IMR-90 (cell line): ENCODE measurements at regions not wholly inside any gene's neighbourhood (a gene's known extent, or its start where the extent isn't known, plus 50 kb on each side); places are given as distances from the start of the nearest gene placed in this dataset.

ENCODE experiments used
- ATAC-seq: fragments of 200-7000 bp; cut with Tn5 transposase; 2 replicates; pipeline ENCODE4 v1.9.1; 2020; ENCODE audit warnings: low read depth, mild to moderate bottlenecking, moderate library complexity
- BruUV-seq: library from RNA; stranded (reverse); fragments of 400-500 nt; replicated peaks from 2 replicates; lab custom pipeline; 2021; lab: Mats Ljungman, UMichigan
- CTCF ChIA-PET: fragments of 300-600 bp; formaldehyde crosslinking; extraction: SDS; loops from one replicate; lab custom pipeline; 2021; ENCODE audit warnings: antibody characterized with exemption; lab: Yijun Ruan, JAX
- POLR2A ChIA-PET: fragments of 300-600 bp; sonication (Branson Sonifier 250); formaldehyde crosslinking; loops from one replicate; lab custom pipeline; 2022; ENCODE audit warnings: antibody characterized with exemption; ENCODE audit not compliant: unreplicated experiment; lab: Charles Lee
- DNase-seq: peaks from one replicate; pipeline ENCODE4 v3.0.0; 2013
- H2AFZ ChIP-seq: replicated peaks from 2 replicates; pipeline ENCODE3; 2013; ENCODE audit warnings: low read length, mild to moderate bottlenecking; ENCODE audit not compliant: poor library complexity
- H2AK5ac ChIP-seq: 2 replicates; pipeline ENCODE4 v1.6.1; 2013; ENCODE audit warnings: low read depth, low read length, inconsistent platforms
- H2AK9ac ChIP-seq: replicated peaks from 2 replicates; pipeline ENCODE3; 2013; ENCODE audit warnings: mild to moderate bottlenecking, low read depth, low read length, moderate library complexity; ENCODE audit not compliant: poor library complexity
- H2BK120ac ChIP-seq: 2 replicates; pipeline ENCODE4 v1.6.1; 2013; ENCODE audit warnings: low read depth, low read length, inconsistent platforms
- H2BK15ac ChIP-seq: 3 replicates; pipeline ENCODE4 v1.6.1; 2013; ENCODE audit warnings: low read depth, low read length, inconsistent platforms
- H2BK20ac ChIP-seq: 2 replicates; pipeline ENCODE4 v1.6.1; 2013; ENCODE audit warnings: low read depth, mild to moderate bottlenecking, inconsistent platforms, low read length, moderate library complexity
- H2BK5ac ChIP-seq: 2 replicates; pipeline ENCODE4 v1.6.1; 2013; ENCODE audit warnings: mild to moderate bottlenecking, low read depth, low read length, inconsistent platforms; ENCODE audit not compliant: poor library complexity, severe bottlenecking
- H3K14ac ChIP-seq: replicated peaks from 2 replicates; pipeline ENCODE4 v1.6.1; 2013; ENCODE audit warnings: low read depth, low read length, inconsistent platforms
- H3K18ac ChIP-seq: 2 replicates; pipeline ENCODE4 v1.6.1; 2013; ENCODE audit warnings: low read depth, low read length, control low read depth
- H3K23ac ChIP-seq: 2 replicates; pipeline ENCODE4 v1.6.1; 2013; ENCODE audit warnings: low read depth, low read length, inconsistent platforms
- H3K27ac ChIP-seq: 2 replicates; pipeline ENCODE4 v1.5.1; 2013; ENCODE audit warnings: mild to moderate bottlenecking, control low read depth, low read length; ENCODE audit not compliant: insufficient read depth
- H3K27me3 ChIP-seq: 2 replicates; pipeline ENCODE4 v1.6.1; 2013; ENCODE audit warnings: low read length; ENCODE audit not compliant: control insufficient read depth, insufficient read depth
- H3K36me3 ChIP-seq: 2 replicates; pipeline ENCODE4 v1.6.1; 2013; ENCODE audit warnings: low read length, mixed read lengths; ENCODE audit not compliant: control insufficient read depth, insufficient read depth
- H3K4ac ChIP-seq: 2 replicates; pipeline ENCODE4 v1.6.1; 2013; ENCODE audit warnings: low read depth, low read length, inconsistent platforms
- H3K4me1 ChIP-seq: 2 replicates; pipeline ENCODE4 v1.6.1; 2013; ENCODE audit warnings: low read length, mixed read lengths; ENCODE audit not compliant: control insufficient read depth, insufficient read depth
- H3K4me2 ChIP-seq: 2 replicates; pipeline ENCODE4 v1.6.1; 2013; ENCODE audit warnings: low read depth, mild to moderate bottlenecking, control low read depth, low read length, moderate library complexity
- H3K4me3 ChIP-seq: 2 replicates; pipeline ENCODE4 v1.5.1; 2013; ENCODE audit warnings: low read depth, mild to moderate bottlenecking, control low read depth, low read length, moderate library complexity; ENCODE audit not compliant: insufficient read depth
- H3K56ac ChIP-seq: 2 replicates; pipeline ENCODE4 v1.6.1; 2013; ENCODE audit warnings: low read length, inconsistent platforms; ENCODE audit not compliant: insufficient read depth; ENCODE audit errors: extremely low read depth
- H3K79me1 ChIP-seq, 2 experiments: 2 replicates each; pipeline ENCODE4 v1.6.1; 2013; ENCODE audit warnings: low read length in 2 of 2, inconsistent platforms in 1 of 2, low read depth in 1 of 2
- H3K9ac ChIP-seq: 2 replicates; pipeline ENCODE4 v1.6.1; 2013; ENCODE audit warnings: low read depth, low read length, control low read depth
- H3K9me1 ChIP-seq: 2 replicates; pipeline ENCODE4 v1.6.1; 2013; ENCODE audit warnings: low read length, inconsistent platforms; ENCODE audit not compliant: insufficient read depth
- H3K9me3 ChIP-seq: 2 replicates; pipeline ENCODE4 v1.6.1; 2013; ENCODE audit warnings: low read length; ENCODE audit not compliant: control insufficient read depth, insufficient read depth
- H4K20me1 ChIP-seq: 2 replicates; pipeline ENCODE4 v1.6.1; 2013; ENCODE audit warnings: low read length, inconsistent platforms; ENCODE audit not compliant: insufficient read depth
- H4K5ac ChIP-seq: 2 replicates; pipeline ENCODE4 v1.6.1; 2013; ENCODE audit warnings: mild to moderate bottlenecking, low read depth, low read length, control low read depth
- H4K8ac ChIP-seq, 2 experiments: 2 replicates each; pipeline ENCODE4 v1.6.1; 2013; ENCODE audit warnings: low read depth in 2 of 2, low read length in 2 of 2, control low read depth in 1 of 2, inconsistent platforms in 1 of 2
- H4K91ac ChIP-seq: 2 replicates; pipeline ENCODE4 v1.6.1; 2013; ENCODE audit warnings: low read depth, low read length, inconsistent platforms; ENCODE audit not compliant: insufficient read depth
- BHLHE40 ChIP-seq: fragments of 150-350 bp; IDR thresholded peaks from 2 replicates; pipeline ENCODE4 v1.6.1; 2016; ENCODE audit warnings: mild to moderate bottlenecking, low read depth, low read length
- CEBPB ChIP-seq: IDR thresholded peaks from 2 replicates; pipeline ENCODE4 v1.6.1; 2012; ENCODE audit warnings: low read depth, low read length, improper control_type of control experiment
- FOS ChIP-seq: fragments of 150-350 bp; IDR thresholded peaks from 2 replicates; pipeline ENCODE4 v1.6.1; 2016; ENCODE audit warnings: low read depth, low read length
- MXI1 ChIP-seq: IDR thresholded peaks from 2 replicates; pipeline ENCODE4 v1.6.1; 2012; ENCODE audit warnings: low read depth, mild to moderate bottlenecking, low read length, moderate library complexity, borderline replicate concordance
- RAD21 ChIP-seq: IDR thresholded peaks from 2 replicates; pipeline ENCODE4 v1.6.1; 2012; ENCODE audit warnings: low read length, improper control_type of control experiment
- SMC3 ChIP-seq: fragments of 150-350 bp; IDR thresholded peaks from 2 replicates; pipeline ENCODE4 v1.6.1; 2016; ENCODE audit warnings: low read depth, mild to moderate bottlenecking, antibody characterized with exemption, low read length, moderate library complexity
- WGBS, 2 experiments: methylation state at CpG; one replicate each; pipeline versions ENCODE4 v1.1.5 to v1.1.7; 2013; ENCODE audit warnings: missing lambda C conversion rate in 2 of 2; ENCODE audit not compliant: insufficient read length in 1 of 2; ENCODE audit errors: extremely low coverage in 2 of 2; 5-methylcytosine and 5-hydroxymethylcytosine counted together
- dilution Hi-C: fragments of 300-500 bp; cut with HindIII; formaldehyde crosslinking; loops from one replicate; pipeline ENCODE4 v1.14.3; 2018; ENCODE audit warnings: low sequenced_read_pairs; ENCODE audit not compliant: unreplicated experiment
- in situ Hi-C: fragments of 300-500 bp; cut with MboI; formaldehyde crosslinking; loops from 3 replicates; pipeline ENCODE4 v1.14.3; 2019; ENCODE audit warnings: low sequenced_read_pairs, inconsistent platforms, mixed read lengths
- intact Hi-C: fragments of 100-400 bp; cut with micrococcal nuclease; formaldehyde crosslinking; loops from 2 replicates; pipeline ENCODE4 v1.10.0; 2022

DNA sequence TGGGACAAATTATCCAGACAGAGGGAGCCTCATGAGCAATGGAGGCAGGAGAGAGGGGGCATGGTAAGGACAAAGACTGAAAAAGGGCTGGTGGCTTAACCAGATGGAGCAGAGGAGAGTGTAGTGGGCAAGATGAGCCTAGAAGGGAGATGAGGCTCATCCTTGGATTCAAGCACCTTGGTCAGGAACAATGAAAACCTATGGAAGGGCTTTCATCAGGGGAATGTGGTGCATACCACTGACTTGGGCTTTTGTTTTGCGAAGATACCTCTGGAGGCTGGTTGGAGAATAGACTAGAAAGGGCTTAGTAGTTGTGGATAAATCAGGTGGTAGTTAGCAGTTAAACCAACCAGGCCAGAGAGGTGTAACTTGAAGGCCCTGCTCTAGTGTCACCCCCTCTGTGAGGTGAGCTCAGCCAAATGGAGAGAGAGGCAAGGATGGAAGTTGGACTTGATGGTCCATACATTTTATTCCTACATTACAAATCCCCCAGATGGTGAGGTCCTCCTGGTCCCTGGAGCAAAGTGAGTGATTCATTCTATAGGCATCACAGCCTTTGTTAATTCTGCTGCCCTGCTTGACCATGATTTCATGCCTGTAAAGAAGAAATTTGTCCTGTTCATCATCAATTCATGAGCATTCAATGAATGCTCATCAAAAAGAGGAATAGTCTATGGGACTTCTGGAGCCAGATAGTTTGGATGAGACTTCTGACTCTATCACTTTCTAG, 264.8 kb upstream of the IGFBP7 start:
- Histone ChIP-seq H2AK9ac (no peak overlapping the region), H2AK5ac (no peak overlapping the region), H2BK5ac (no peak overlapping the region), H3K23ac (no peak overlapping the region), H3K79me1 (no peaks in the 10 kb centered on the region), H2BK120ac (no peak overlapping the region), H3K56ac (no peak overlapping the region), H3K9ac (no peak overlapping the region), H3K9me1 (no peaks in the 10 kb centered on the region), H3K27ac (no peak overlapping the region), H3K36me3 (no peaks in the 10 kb centered on the region), H2AFZ (no peak overlapping the region), H2BK20ac (no peak overlapping the region), H3K4me3 (no peak overlapping the region), H3K27me3 (no peaks in the 10 kb centered on the region), H3K4ac (no peak overlapping the region), H3K4me2 (no peak overlapping the region), H3K9me3 (no peaks in the 10 kb centered on the region), H4K91ac (no peak overlapping the region), H3K4me1 (no peaks in the 10 kb centered on the region), H3K14ac (no peak overlapping the region), H2BK15ac (no peak overlapping the region), H4K20me1 (no peaks in the 10 kb centered on the region), H3K18ac (no peak overlapping the region), H4K8ac (no peak overlapping the region), H4K5ac (no peak overlapping the region)
- dilution Hi-C loops: no loop called here
- no peak for ATAC-seq
- CTCF ChIA-PET: no interaction called here
- intact Hi-C loops: no loop called here
- no TSS peak for BruUV-seq
- POLR2A ChIA-PET: no interaction called here
- no CpG with 5 or more reads among the region's 1 CpG for WGBS, 2 experiments
- TF ChIP-seq CEBPB (no peak), SMC3 (no peak), RAD21 (no peak), FOS (no peak), BHLHE40 (no peak), MXI1 (no peak)
- DNase-seq: peak; percentile 16
- in situ Hi-C loops: no loop called here
